OCI-LY1 (cell line): ENCODE measurements at regions not wholly inside any gene's neighbourhood (a gene's known extent, or its start where the extent isn't known, plus 50 kb on each side); places are given as distances from the start of the nearest gene placed in this dataset.

ENCODE experiments used
- H2AFZ ChIP-seq: fragments of 200-600 bp; sonication (generic), shearing (Covaris generic); 2 replicates; pipeline ENCODE4 v1.6.0; 2014; ENCODE audit warnings: antibody characterized with exemption, mild to moderate bottlenecking, low read length
- H3F3A ChIP-seq: fragments of 200-600 bp; sonication (generic), shearing (Covaris generic); 2 replicates; pipeline ENCODE4 v1.6.0; 2014; ENCODE audit warnings: mild to moderate bottlenecking, antibody characterized with exemption, low read length, moderate library complexity; ENCODE audit not compliant: insufficient read depth
- H3K27ac ChIP-seq: fragments of 200-600 bp; sonication (generic); 2 replicates; pipeline ENCODE4 v1.5.1; 2014; ENCODE audit warnings: low read length, mixed run types, mild to moderate bottlenecking, low read depth; ENCODE audit not compliant: poor library complexity, severe bottlenecking
- H3K27me3 ChIP-seq: fragments of 200-600 bp; sonication (generic); 2 replicates; pipeline ENCODE4 v1.6.0; 2014; ENCODE audit warnings: antibody characterized with exemption, mild to moderate bottlenecking, low read length, moderate library complexity; ENCODE audit not compliant: insufficient read depth
- H3K36me3 ChIP-seq: fragments of 200-600 bp; sonication (generic); 2 replicates; pipeline ENCODE4 v1.6.1; 2014; ENCODE audit warnings: mild to moderate bottlenecking, antibody characterized with exemption, low read length, moderate library complexity, mixed read lengths; ENCODE audit not compliant: insufficient read depth
- H3K4me1 ChIP-seq: fragments of 200-600 bp; sonication (generic); 2 replicates; pipeline ENCODE4 v1.5.1; 2014; ENCODE audit warnings: mild to moderate bottlenecking, low read length, moderate library complexity; ENCODE audit not compliant: insufficient read depth, severe bottlenecking
- H3K4me2 ChIP-seq: fragments of 200-600 bp; sonication (generic), shearing (Covaris generic); 2 replicates; pipeline ENCODE4 v1.6.1; 2014; ENCODE audit warnings: low read length
- H3K4me3 ChIP-seq: fragments of 200-600 bp; sonication (generic); 2 replicates; pipeline ENCODE4 v1.5.1; 2014; ENCODE audit warnings: low read length, low read depth, mild to moderate bottlenecking, mixed read lengths; ENCODE audit not compliant: poor library complexity, severe bottlenecking
- H3K79me2 ChIP-seq: fragments of 200-600 bp; shearing (Covaris generic); 2 replicates; pipeline ENCODE4 v1.6.1; 2016; ENCODE audit warnings: mixed run types, low read length, mixed read lengths; ENCODE audit not compliant: insufficient read depth
- H3K9ac ChIP-seq: fragments of 200-600 bp; sonication (generic), shearing (Covaris generic); 2 replicates; pipeline ENCODE4 v1.6.1; 2014; ENCODE audit warnings: mild to moderate bottlenecking, low read length, mixed read lengths
- H3K9me2 ChIP-seq: fragments of 200-600 bp; sonication (generic), shearing (Covaris generic); 2 replicates; pipeline ENCODE4 v1.6.1; 2014; ENCODE audit warnings: low read depth, mild to moderate bottlenecking, low read length, mixed read lengths
- H3K9me3 ChIP-seq: fragments of 200-600 bp; shearing (Covaris generic); 2 replicates; pipeline ENCODE4 v1.6.1; 2014; ENCODE audit warnings: low read length, mixed read lengths
- H4K20me1 ChIP-seq: fragments of 200-600 bp; sonication (generic), shearing (Covaris generic); 2 replicates; pipeline ENCODE4 v1.6.0; 2016; ENCODE audit warnings: mild to moderate bottlenecking, low read length; ENCODE audit not compliant: insufficient read depth
- CTCF ChIP-seq: fragments of 200-600 bp; sonication (generic), shearing (Covaris generic); IDR thresholded peaks from 2 replicates; pipeline ENCODE4 v1.5.1; 2017; ENCODE audit warnings: mild to moderate bottlenecking, antibody characterized with exemption, low read length, moderate library complexity, mixed read lengths
- EZH2 ChIP-seq: fragments of 200-600 bp; sonication (generic), shearing (Covaris generic); IDR thresholded peaks from 2 replicates; pipeline ENCODE4 v1.8.0; 2017; ENCODE audit warnings: borderline replicate concordance, mixed run types, mild to moderate bottlenecking, antibody characterized with exemption, low read length, moderate library complexity, mixed read lengths

GRCh38 chr15:92306663-92307062, 87.0 kb upstream of the ST8SIA2 start:
- TF ChIP-seq CTCF (peak; percentile 23; the same call in 1 of the 2 replicates), EZH2 (no peak)
- no peaks in the 10 kb centered on the region for H3F3A ChIP-seq
- H2AFZ ChIP-seq = no peak overlapping the region
- H3K4me3 ChIP-seq = no peak overlapping the region
- no peaks in the 10 kb centered on the region for H3K27me3 ChIP-seq
- no peak overlapping the region for H3K9ac ChIP-seq
- H3K9me2 ChIP-seq = no peaks in the 10 kb centered on the region
- H3K36me3 ChIP-seq = no peaks in the 10 kb centered on the region
- H3K4me2 ChIP-seq = no peak overlapping the region
- H3K27ac ChIP-seq = no peak overlapping the region
- H3K4me1 ChIP-seq = no peaks in the 10 kb centered on the region
- no peaks in the 10 kb centered on the region for H3K9me3 ChIP-seq
- H3K79me2 ChIP-seq = no peaks in the 10 kb centered on the region
- no peaks in the 10 kb centered on the region for H4K20me1 ChIP-seq

GRCh38 chr15:92315144-92315543, 78.5 kb upstream of the ST8SIA2 start:
- H3K36me3 ChIP-seq = no peaks in the 10 kb centered on the region
- H3K9me3 ChIP-seq = no peaks in the 10 kb centered on the region
- no peaks in the 10 kb centered on the region for H3F3A ChIP-seq
- H3K79me2 ChIP-seq = no peaks in the 10 kb centered on the region
- no peaks in the 10 kb centered on the region for H3K27me3 ChIP-seq
- no peaks in the 10 kb centered on the region for H3K9me2 ChIP-seq
- H4K20me1 ChIP-seq = no peaks in the 10 kb centered on the region
- H3K4me1 ChIP-seq = no peaks in the 10 kb centered on the region
- no peak overlapping the region for H3K27ac ChIP-seq
- no peak overlapping the region for H3K4me2 ChIP-seq
- H3K9ac ChIP-seq = no peak overlapping the region
- no peak overlapping the region for H3K4me3 ChIP-seq
- no peak overlapping the region for H2AFZ ChIP-seq
- no peak for TF ChIP-seq EZH2
- TF ChIP-seq CTCF = no peak

GRCh38 chr15:92315595-92316211, 78.0 kb upstream of the ST8SIA2 start:
- Histone ChIP-seq H3K9me2 (no peaks in the 10 kb centered on the region), H3K27ac (no peak overlapping the region), H4K20me1 (no peaks in the 10 kb centered on the region), H3K36me3 (no peaks in the 10 kb centered on the region), H3K9ac (no peak overlapping the region), H3K4me1 (no peaks in the 10 kb centered on the region), H3K4me3 (no peak overlapping the region), H3K27me3 (no peaks in the 10 kb centered on the region), H3K9me3 (no peaks in the 10 kb centered on the region), H3K4me2 (no peak overlapping the region), H3K79me2 (no peaks in the 10 kb centered on the region), H2AFZ (no peak overlapping the region), H3F3A (no peaks in the 10 kb centered on the region)
- no peak for TF ChIP-seq EZH2
- TF ChIP-seq CTCF = no peak
